ENCODE measurements at regions not wholly inside any gene's neighbourhood (a gene's known extent, or its start where the extent isn't known, plus 50 kb on each side); places are given as distances from the start of the nearest gene placed in this dataset.

DNA sequence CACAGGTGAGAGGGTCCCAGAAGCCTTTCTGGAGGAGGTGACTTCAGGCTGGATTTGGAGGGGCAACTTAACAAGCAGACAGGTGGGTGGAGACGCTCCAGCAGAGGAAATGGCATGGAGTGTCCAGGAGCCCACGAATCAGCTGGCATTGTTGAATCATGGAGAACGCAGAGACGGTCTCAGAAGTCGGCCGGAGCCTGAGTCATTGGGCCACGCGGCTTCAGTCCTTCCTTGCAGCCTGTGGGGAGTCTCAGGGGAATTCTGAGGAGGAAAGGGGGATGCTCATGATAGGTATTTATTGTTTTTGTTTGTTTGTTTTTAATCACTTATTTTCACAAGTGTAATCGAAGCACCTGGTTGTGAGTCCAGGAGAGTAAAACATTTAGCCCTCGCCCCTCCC lies 184.6 kb upstream of the HDAC4 start:
- Histone ChIP-seq H3K9ac (ENCODE audit: control insufficient read depth, insufficient read depth, low read length) (no peak overlapping the region), H3K27ac (ENCODE audit: control insufficient read depth, insufficient read depth) (no peak overlapping the region), H3K4me3 (no peak overlapping the region), H3K9me3 (replicated peaks; ENCODE audit: control insufficient read depth, insufficient read depth, low read length) (no peaks in the 10 kb centered on the region), H3K4me2 (ENCODE audit: control insufficient read depth, insufficient read depth) (no peak overlapping the region), H3K36me3 (ENCODE audit: control insufficient read depth in 2 of 2, insufficient read depth in 2 of 2, low read length in 1 of 2) (no peaks in the 10 kb centered on the region), H4K20me1 (ENCODE audit: control insufficient read depth, insufficient read depth) (no peaks in the 10 kb centered on the region), H3K79me2 (ENCODE audit: control insufficient read depth, insufficient read depth, low read length) (no peaks in the 10 kb centered on the region), H3K27me3 (replicated peaks in 1 of 2; ENCODE audit: control insufficient read depth in 2 of 2, insufficient read depth in 2 of 2, low read length in 1 of 2) (no peaks in the 10 kb centered on the region; a peak in 1 of 4 replicates), H3K4me1 (ENCODE audit: control insufficient read depth, insufficient read depth, low read length) (no peaks in the 10 kb centered on the region), H2AFZ (ENCODE audit: control insufficient read depth, low read depth, low read length) (no peak overlapping the region)
- CTCF ChIA-PET, result no interaction called here
- no peak for FAIRE-seq
- WGBS (ENCODE audit: insufficient coverage, insufficient replicate concordance, low lambda C conversion rate, missing lambda C conversion rate), result 25% methylated on average over 10 of the region's 10 CpGs
- no peak for DNase-seq (ENCODE audit: low read depth, low spot score)
- RAD21 ChIA-PET (ENCODE audit: unreplicated experiment), result no interaction called here
- no TSS peak for BruUV-seq (replicated peaks)
- no peak for TF ChIP-seq CHD1 (IDR thresholded peaks at IDR 0.05; ENCODE audit: low read depth, low read length)
- POLR2A ChIA-PET, result no interaction called here
- ATAC-seq, result no peak
- in situ Hi-C loops (cut with MboI) (no loop called here), intact Hi-C loops (cut with micrococcal nuclease; ENCODE audit: unreplicated experiment) (no loop called here)
- SMC1A ChIA-PET (ENCODE audit: uncharacterized antibody, unreplicated experiment), result no interaction called here

- no peaks in the 10 kb centered on the region for H3K79me2 ChIP-seq (ENCODE audit: control insufficient read depth, insufficient read depth, low read length)
- H3K9ac ChIP-seq (ENCODE audit: control insufficient read depth, insufficient read depth, low read length), result no peak overlapping the region
- CTCF ChIA-PET, result no interaction called here
- intact Hi-C loops (cut with micrococcal nuclease; ENCODE audit: unreplicated experiment) (no loop called here), in situ Hi-C loops (cut with MboI) (no loop called here)
- H3K27ac ChIP-seq (ENCODE audit: control insufficient read depth, insufficient read depth), result no peak overlapping the region
- no peak for ATAC-seq
- no TSS peak for BruUV-seq (replicated peaks)
- no peaks in the 10 kb centered on the region; a peak in 1 of 4 replicates for H3K27me3 ChIP-seq (replicated peaks in 1 of 2; ENCODE audit: control insufficient read depth in 2 of 2, insufficient read depth in 2 of 2, low read length in 1 of 2)
- DNase-seq (ENCODE audit: low read depth, low spot score), result no peak
- H3K4me2 ChIP-seq (ENCODE audit: control insufficient read depth, insufficient read depth), result no peak overlapping the region
- RAD21 ChIA-PET (ENCODE audit: unreplicated experiment), result no interaction called here
- H3K36me3 ChIP-seq (ENCODE audit: control insufficient read depth in 2 of 2, insufficient read depth in 2 of 2, low read length in 1 of 2), result no peaks in the 10 kb centered on the region
- FAIRE-seq, result no peak
- no peaks in the 10 kb centered on the region for H3K4me1 ChIP-seq (ENCODE audit: control insufficient read depth, insufficient read depth, low read length)
- 0% methylated on average over 3 of the region's 3 CpGs for WGBS (ENCODE audit: insufficient coverage, insufficient replicate concordance, low lambda C conversion rate, missing lambda C conversion rate)
- no peak overlapping the region for H2AFZ ChIP-seq (ENCODE audit: control insufficient read depth, low read depth, low read length)
- SMC1A ChIA-PET (ENCODE audit: uncharacterized antibody, unreplicated experiment), result no interaction called here
- POLR2A ChIA-PET, result no interaction called here
- no peaks in the 10 kb centered on the region for H4K20me1 ChIP-seq (ENCODE audit: control insufficient read depth, insufficient read depth)
- TF ChIP-seq SIN3A (IDR thresholded peaks at IDR 0.05; ENCODE audit: low read depth, low read length), result no peak
- TF ChIP-seq CEBPB (IDR thresholded peaks at IDR 0.05; ENCODE audit: borderline replicate concordance in 1 of 2, low read depth in 2 of 2, low read length in 2 of 2), result no peak
- no peak for TF ChIP-seq NRF1 (conservative IDR thresholded peaks at IDR 0.05; ENCODE audit: low read depth, low read length)
- TF ChIP-seq RELA (IDR thresholded peaks at IDR 0.05; ENCODE audit: borderline replicate concordance, partially characterized antibody), result no peak
- no peak for TF ChIP-seq NBN (IDR thresholded peaks at IDR 0.05)
- no peak for TF ChIP-seq PAX8 (IDR thresholded peaks at IDR 0.05)
- no peak for TF ChIP-seq MXI1 (IDR thresholded peaks at IDR 0.05; ENCODE audit: low read depth, low read length)
- TF ChIP-seq RUNX3 (IDR thresholded peaks at IDR 0.05; ENCODE audit: low read length), result no peak
- TF ChIP-seq MEF2A (IDR thresholded peaks at IDR 0.05; ENCODE audit: insufficient read depth, low read depth, low read length), result no peak
- no peak for TF ChIP-seq CREB1 (IDR thresholded peaks at IDR 0.05; ENCODE audit: low read depth)
- no peak for TF ChIP-seq ZNF217 (IDR thresholded peaks at IDR 0.05)
- TF ChIP-seq ZNF24 (IDR thresholded peaks at IDR 0.05), result no peak
- no peak for TF ChIP-seq RBBP5 (conservative IDR thresholded peaks at IDR 0.05)
- no peak for TF ChIP-seq CHD4 (IDR thresholded peaks at IDR 0.05)
- TF ChIP-seq, protein P1, sequence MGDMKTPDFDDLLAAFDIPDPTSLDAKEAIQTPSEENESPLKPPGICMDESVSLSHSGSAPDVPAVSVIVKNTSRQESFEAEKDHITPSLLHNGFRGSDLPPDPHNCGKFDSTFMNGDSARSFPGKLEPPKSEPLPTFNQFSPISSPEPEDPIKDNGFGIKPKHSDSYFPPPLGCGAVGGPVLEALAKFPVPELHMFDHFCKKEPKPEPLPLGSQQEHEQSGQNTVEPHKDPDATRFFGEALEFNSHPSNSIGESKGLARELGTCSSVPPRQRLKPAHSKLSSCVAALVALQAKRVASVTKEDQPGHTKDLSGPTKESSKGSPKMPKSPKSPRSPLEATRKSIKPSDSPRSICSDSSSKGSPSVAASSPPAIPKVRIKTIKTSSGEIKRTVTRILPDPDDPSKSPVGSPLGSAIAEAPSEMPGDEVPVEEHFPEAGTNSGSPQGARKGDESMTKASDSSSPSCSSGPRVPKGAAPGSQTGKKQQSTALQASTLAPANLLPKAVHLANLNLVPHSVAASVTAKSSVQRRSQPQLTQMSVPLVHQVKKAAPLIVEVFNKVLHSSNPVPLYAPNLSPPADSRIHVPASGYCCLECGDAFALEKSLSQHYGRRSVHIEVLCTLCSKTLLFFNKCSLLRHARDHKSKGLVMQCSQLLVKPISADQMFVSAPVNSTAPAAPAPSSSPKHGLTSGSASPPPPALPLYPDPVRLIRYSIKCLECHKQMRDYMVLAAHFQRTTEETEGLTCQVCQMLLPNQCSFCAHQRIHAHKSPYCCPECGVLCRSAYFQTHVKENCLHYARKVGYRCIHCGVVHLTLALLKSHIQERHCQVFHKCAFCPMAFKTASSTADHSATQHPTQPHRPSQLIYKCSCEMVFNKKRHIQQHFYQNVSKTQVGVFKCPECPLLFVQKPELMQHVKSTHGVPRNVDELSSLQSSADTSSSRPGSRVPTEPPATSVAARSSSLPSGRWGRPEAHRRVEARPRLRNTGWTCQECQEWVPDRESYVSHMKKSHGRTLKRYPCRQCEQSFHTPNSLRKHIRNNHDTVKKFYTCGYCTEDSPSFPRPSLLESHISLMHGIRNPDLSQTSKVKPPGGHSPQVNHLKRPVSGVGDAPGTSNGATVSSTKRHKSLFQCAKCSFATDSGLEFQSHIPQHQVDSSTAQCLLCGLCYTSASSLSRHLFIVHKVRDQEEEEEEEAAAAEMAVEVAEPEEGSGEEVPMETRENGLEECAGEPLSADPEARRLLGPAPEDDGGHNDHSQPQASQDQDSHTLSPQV (IDR thresholded peaks at IDR 0.05), result no peak
- H3K4me3 ChIP-seq, result no peak overlapping the region
- no peaks in the 10 kb centered on the region for H3K9me3 ChIP-seq (replicated peaks; ENCODE audit: control insufficient read depth, insufficient read depth, low read length)
These were observed 184.2 kb upstream of the HDAC4 start for GRCh38 chr2:239584986-239585385.

All from GM12878 (cell line).